Activated naive CD4-positive, alpha-beta T cell (primary cell): ENCODE measurements at regions not wholly inside any gene's neighbourhood (a gene's known extent, or its start where the extent isn't known, plus 50 kb on each side); places are given as distances from the start of the nearest gene placed in this dataset.

Experiments used
- DNase-seq, 4 experiments: peaks; one replicate each; lab custom pipeline; 2025; lab: John Stamatoyannopoulos, UW

GRCh38 chr20:40589581-40589980, 99.5 kb downstream of the MAFB start:
- DNase-seq = no peak

- DNase-seq = no peak
Observed at GRCh38 chr20:40588891-40589290, 100.1 kb downstream of the MAFB start.

GRCh38 chr20:40587038-40587437, 102.0 kb downstream of the MAFB start:
- DNase-seq = no peak

GRCh38 chr20:40584130-40584809, 104.8 kb downstream of the MAFB start:
- no peak for DNase-seq

- no peak for DNase-seq
Observed at GRCh38 chr20:40583636-40584035, 105.4 kb downstream of the MAFB start.

- no peak for DNase-seq
Observed at GRCh38 chr20:40583205-40583604, 105.8 kb downstream of the MAFB start.

GRCh38 chr20:40582531-40582930, 106.5 kb downstream of the MAFB start:
- DNase-seq = no peak

GRCh38 chr20:40579701-40580100, 109.3 kb downstream of the MAFB start:
- DNase-seq = no peak

- DNase-seq = no peak
Observed at GRCh38 chr20:40578961-40579360, 110.1 kb downstream of the MAFB start.

GRCh38 chr20:40575851-40576250, 113.2 kb downstream of the MAFB start:
- DNase-seq = no peak

- no peak for DNase-seq
Observed at GRCh38 chr20:40572251-40572650, 116.8 kb downstream of the MAFB start.

- DNase-seq = no peak
Observed at GRCh38 chr20:40571639-40572038, 117.4 kb downstream of the MAFB start.

- DNase-seq = no peak
Observed at GRCh38 chr20:40568200-40568599, 120.8 kb downstream of the MAFB start.

GRCh38 chr20:40565682-40566040, 123.4 kb downstream of the MAFB start:
- no peak for DNase-seq

GRCh38 chr20:40565001-40565681, 123.9 kb downstream of the MAFB start:
- no peak for DNase-seq

- DNase-seq = no peak
Observed at GRCh38 chr20:40563296-40563950, 125.6 kb downstream of the MAFB start.

GRCh38 chr20:40562031-40562430, 127.0 kb downstream of the MAFB start:
- no peak for DNase-seq

GRCh38 chr20:40561187-40561586, 127.8 kb downstream of the MAFB start:
- no peak for DNase-seq

- no peak for DNase-seq
Observed at GRCh38 chr20:40558212-40558611, 130.8 kb downstream of the MAFB start.

- no peak for DNase-seq
Observed at GRCh38 chr20:40551125-40551530, 137.9 kb downstream of the MAFB start.

GRCh38 chr20:40547483-40548091, 141.4 kb downstream of the MAFB start:
- DNase-seq = no peak

GRCh38 chr20:40545478-40545877, 143.6 kb downstream of the MAFB start:
- no peak for DNase-seq

GRCh38 chr20:40542065-40542464, 147.0 kb downstream of the MAFB start:
- no peak for DNase-seq
